ENCODE measurements at regions not wholly inside any gene's neighbourhood (a gene's known extent, or its start where the extent isn't known, plus 50 kb on each side); places are given as distances from the start of the nearest gene placed in this dataset.

DNA sequence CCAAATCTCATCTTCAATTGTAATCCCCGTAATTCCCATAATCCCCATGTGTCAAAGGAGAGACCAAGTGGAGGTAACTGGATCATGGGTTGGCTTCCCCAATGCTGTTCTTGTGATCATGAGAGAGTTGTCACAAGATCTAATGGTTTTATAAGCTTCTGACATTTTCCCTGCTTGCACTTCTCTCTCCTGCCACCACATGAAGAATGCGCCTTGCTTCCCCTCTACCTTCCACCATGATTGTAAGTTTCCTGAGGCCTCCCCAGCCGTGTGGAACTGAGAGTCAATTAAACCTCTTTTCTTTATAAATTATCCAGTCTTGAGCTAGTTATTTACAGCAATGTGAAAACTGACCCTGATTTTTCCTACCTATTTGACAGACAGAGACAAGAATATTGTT is 162.5 kb upstream of the SYT6 start:
- Histone ChIP-seq H3K4me2 (ENCODE audit: low read depth, low read length) (no peak overlapping the region), H4K8ac (ENCODE audit: low read depth in 2 of 2, low read length in 2 of 2) (no peak overlapping the region), H3K27ac (ENCODE audit: insufficient read depth, low read length) (no peak overlapping the region), H3K27me3 (ENCODE audit: control insufficient read depth, insufficient read depth, low read length) (no peaks in the 10 kb centered on the region), H3K4me3 (ENCODE audit: insufficient read depth, low read depth, low read length) (no peak overlapping the region), H3K4me1 (ENCODE audit: control insufficient read depth, insufficient read depth, low read length) (peaks cover 6% of the 10 kb centered on the region), H4K20me1 (ENCODE audit: insufficient read depth, low read length) (no peaks in the 10 kb centered on the region), H3K4ac (ENCODE audit: low read depth, low read length) (no peak overlapping the region), H3K9ac (ENCODE audit: low read depth, low read length) (no peak overlapping the region), H2BK20ac (ENCODE audit: low read depth, low read length) (no peak overlapping the region), H3K18ac (ENCODE audit: low read depth, low read length) (no peak overlapping the region), H3K56ac (ENCODE audit: extremely low read depth, insufficient read depth, low read length) (no peak overlapping the region), H3K14ac (replicated peaks; ENCODE audit: low read depth, low read length) (no peak overlapping the region), H2AK5ac (ENCODE audit: low read depth, low read length) (no peak overlapping the region), H4K91ac (ENCODE audit: insufficient read depth, low read depth, low read length) (no peak overlapping the region), H4K5ac (ENCODE audit: low read depth, low read length) (no peak overlapping the region), H3K9me1 (ENCODE audit: insufficient read depth, low read length) (peaks cover 7% of the 10 kb centered on the region), H3K79me1 (ENCODE audit: low read depth in 1 of 2, low read length in 2 of 2) (no peaks in the 10 kb centered on the region), H2BK5ac (ENCODE audit: low read depth, low read length, poor library complexity, severe bottlenecking) (no peak overlapping the region), H3K23ac (ENCODE audit: low read depth, low read length) (no peak overlapping the region), H2BK15ac (ENCODE audit: low read depth, low read length) (no peak overlapping the region), H2BK120ac (ENCODE audit: low read depth, low read length) (no peak overlapping the region), H2AK9ac (replicated peaks; ENCODE audit: low read depth, low read length, poor library complexity) (no peak overlapping the region), H3K9me3 (ENCODE audit: control insufficient read depth, insufficient read depth, low read length) (no peaks in the 10 kb centered on the region), H3K36me3 (ENCODE audit: control insufficient read depth, insufficient read depth, low read length) (no peaks in the 10 kb centered on the region), H2AFZ (replicated peaks; ENCODE audit: low read length, poor library complexity) (no peak overlapping the region)
- no peak for DNase-seq
- intact Hi-C loops (cut with micrococcal nuclease): no loop called here
- TF ChIP-seq MAFK (IDR thresholded peaks at IDR 0.05; ENCODE audit: low read depth, low read length) (no peak), FOS (IDR thresholded peaks at IDR 0.05; ENCODE audit: low read depth, low read length) (no peak), NFE2L2 (IDR thresholded peaks at IDR 0.05; ENCODE audit: low read depth, low read length) (no peak), RFX5 (IDR thresholded peaks at IDR 0.05; ENCODE audit: low read depth, low read length) (no peak), CEBPB (IDR thresholded peaks at IDR 0.05; ENCODE audit: low read depth, low read length) (no peak), MXI1 (IDR thresholded peaks at IDR 0.05; ENCODE audit: borderline replicate concordance, low read depth, low read length) (no peak), RAD21 (IDR thresholded peaks at IDR 0.05; ENCODE audit: low read length) (no peak), MAZ (IDR thresholded peaks at IDR 0.05; ENCODE audit: borderline replicate concordance, low read depth, low read length) (no peak), POLR2A (IDR thresholded peaks at IDR 0.05; ENCODE audit: low read depth, low read length) (no peak), RCOR1 (IDR thresholded peaks at IDR 0.05; ENCODE audit: insufficient replicate concordance, low read length) (no peak), SMC3 (IDR thresholded peaks at IDR 0.05; ENCODE audit: low read depth, low read length) (no peak), CHD1 (IDR thresholded peaks at IDR 0.05; ENCODE audit: low read depth, low read length) (no peak), BHLHE40 (IDR thresholded peaks at IDR 0.05; ENCODE audit: low read depth, low read length) (no peak)
- TF ChIP-seq, protein P1, sequence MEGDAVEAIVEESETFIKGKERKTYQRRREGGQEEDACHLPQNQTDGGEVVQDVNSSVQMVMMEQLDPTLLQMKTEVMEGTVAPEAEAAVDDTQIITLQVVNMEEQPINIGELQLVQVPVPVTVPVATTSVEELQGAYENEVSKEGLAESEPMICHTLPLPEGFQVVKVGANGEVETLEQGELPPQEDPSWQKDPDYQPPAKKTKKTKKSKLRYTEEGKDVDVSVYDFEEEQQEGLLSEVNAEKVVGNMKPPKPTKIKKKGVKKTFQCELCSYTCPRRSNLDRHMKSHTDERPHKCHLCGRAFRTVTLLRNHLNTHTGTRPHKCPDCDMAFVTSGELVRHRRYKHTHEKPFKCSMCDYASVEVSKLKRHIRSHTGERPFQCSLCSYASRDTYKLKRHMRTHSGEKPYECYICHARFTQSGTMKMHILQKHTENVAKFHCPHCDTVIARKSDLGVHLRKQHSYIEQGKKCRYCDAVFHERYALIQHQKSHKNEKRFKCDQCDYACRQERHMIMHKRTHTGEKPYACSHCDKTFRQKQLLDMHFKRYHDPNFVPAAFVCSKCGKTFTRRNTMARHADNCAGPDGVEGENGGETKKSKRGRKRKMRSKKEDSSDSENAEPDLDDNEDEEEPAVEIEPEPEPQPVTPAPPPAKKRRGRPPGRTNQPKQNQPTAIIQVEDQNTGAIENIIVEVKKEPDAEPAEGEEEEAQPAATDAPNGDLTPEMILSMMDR (conservative IDR thresholded peaks at IDR 0.05; ENCODE audit: low read depth, low read length): no peak
- TF ChIP-seq, protein P2, sequence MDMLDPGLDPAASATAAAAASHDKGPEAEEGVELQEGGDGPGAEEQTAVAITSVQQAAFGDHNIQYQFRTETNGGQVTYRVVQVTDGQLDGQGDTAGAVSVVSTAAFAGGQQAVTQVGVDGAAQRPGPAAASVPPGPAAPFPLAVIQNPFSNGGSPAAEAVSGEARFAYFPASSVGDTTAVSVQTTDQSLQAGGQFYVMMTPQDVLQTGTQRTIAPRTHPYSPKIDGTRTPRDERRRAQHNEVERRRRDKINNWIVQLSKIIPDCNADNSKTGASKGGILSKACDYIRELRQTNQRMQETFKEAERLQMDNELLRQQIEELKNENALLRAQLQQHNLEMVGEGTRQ (IDR thresholded peaks at IDR 0.05; ENCODE audit: low read depth, low read length): no peak
- TF ChIP-seq, protein P3, sequence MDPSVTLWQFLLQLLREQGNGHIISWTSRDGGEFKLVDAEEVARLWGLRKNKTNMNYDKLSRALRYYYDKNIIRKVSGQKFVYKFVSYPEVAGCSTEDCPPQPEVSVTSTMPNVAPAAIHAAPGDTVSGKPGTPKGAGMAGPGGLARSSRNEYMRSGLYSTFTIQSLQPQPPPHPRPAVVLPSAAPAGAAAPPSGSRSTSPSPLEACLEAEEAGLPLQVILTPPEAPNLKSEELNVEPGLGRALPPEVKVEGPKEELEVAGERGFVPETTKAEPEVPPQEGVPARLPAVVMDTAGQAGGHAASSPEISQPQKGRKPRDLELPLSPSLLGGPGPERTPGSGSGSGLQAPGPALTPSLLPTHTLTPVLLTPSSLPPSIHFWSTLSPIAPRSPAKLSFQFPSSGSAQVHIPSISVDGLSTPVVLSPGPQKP (IDR thresholded peaks at IDR 0.05; ENCODE audit: borderline replicate concordance, low read depth, low read length): no peak
- no TSS peak for BruUV-seq (replicated peaks)
- WGBS, 2 experiments (ENCODE audit: extremely low coverage in 2 of 2, insufficient read length in 1 of 2): no CpG with 5 or more reads among the region's 3 CpGs
- ChIA-PET CTCF (interaction anchor here (0.5 kb wide), 1 partner anchor 63 kb away, joined by 3 read pairs; no protein-coding TSS in a partner anchor), POLR2A (ENCODE audit: unreplicated experiment) (no interaction called here)
- in situ Hi-C loops (cut with MboI; ENCODE audit: low sequenced_read_pairs): no loop called here
- ATAC-seq (ENCODE audit: low read depth): no peak
- dilution Hi-C loops (cut with HindIII; ENCODE audit: low sequenced_read_pairs, unreplicated experiment): no loop called here

Data from IMR-90 (cell line).